GM12878 (cell line): ENCODE measurements at regions not wholly inside any gene's neighbourhood (a gene's known extent, or its start where the extent isn't known, plus 50 kb on each side); places are given as distances from the start of the nearest gene placed in this dataset.

ENCODE experiments used
- ASH2L ChIP-seq: fragments of 300-600, 200-600 bp; sonication (generic); IDR thresholded peaks from 2 replicates; pipeline ENCODE4 v1.6.1; 2017; ENCODE audit warnings: low read depth, mild to moderate bottlenecking, borderline replicate concordance
- CTCF ChIP-seq, 3 experiments: IDR thresholded peaks in 2 of 3; conservative IDR thresholded peaks in 1 of 3; 2 replicates each; pipeline ENCODE4 v1.5.1; 2011; ENCODE audit warnings: low read depth in 3 of 3, low read length in 3 of 3, mild to moderate bottlenecking in 3 of 3, control low read depth in 2 of 3, moderate library complexity in 2 of 3, inconsistent platforms in 1 of 3, mixed read lengths in 1 of 3; ENCODE audit not compliant: control insufficient read depth in 2 of 3, insufficient read depth in 1 of 3; ENCODE audit errors: extremely low read depth in 1 of 3
- FOXM1 ChIP-seq: IDR thresholded peaks from 2 replicates; pipeline ENCODE4 v1.6.1; 2012; ENCODE audit warnings: low read depth, mild to moderate bottlenecking, inconsistent platforms, low read length, moderate library complexity
- GABPA ChIP-seq: IDR thresholded peaks from 2 replicates; pipeline ENCODE4 v1.6.1; 2014; ENCODE audit warnings: antibody characterized with exemption, low read depth, mild to moderate bottlenecking, inconsistent platforms
- HDAC2 ChIP-seq: fragments of 200-600 bp; sonication (generic); IDR thresholded peaks from 2 replicates; pipeline ENCODE4 v1.6.1; 2017
- NRF1 ChIP-seq: conservative IDR thresholded peaks from 2 replicates; pipeline ENCODE4 v1.6.1; 2011; ENCODE audit warnings: mild to moderate bottlenecking, low read depth, low read length, improper control_type of control experiment
- POLR2A ChIP-seq: IDR thresholded peaks from 2 replicates; pipeline ENCODE4 v1.6.1; 2011; ENCODE audit warnings: low read depth, mild to moderate bottlenecking, low read length
- SREBF2 ChIP-seq: IDR thresholded peaks from 2 replicates; pipeline ENCODE4 v1.6.1; 2012; ENCODE audit warnings: mild to moderate bottlenecking, low read length
- TF ChIP-seq, protein P1 (sequence below): fragments of 450-650 bp; IDR thresholded peaks from 2 replicates; pipeline ENCODE4 v1.6.1; 2017; ENCODE audit warnings: borderline replicate concordance

GRCh38 chr2:220937245-220937644 lies 634.9 kb downstream of the EPHA4 start:
- TF ChIP-seq CTCF (IDR thresholded peaks at IDR 0.05 in 2 of 3, conservative IDR thresholded peaks at IDR 0.05 in 1 of 3; ENCODE audit: control insufficient read depth in 2 of 3, extremely low read depth in 1 of 3, insufficient read depth in 1 of 3, low read depth in 3 of 3, low read length in 3 of 3) (no peak), POLR2A (no peak), GABPA (no peak), SREBF2 (no peak), NRF1 (no peak), ASH2L (no peak), HDAC2 (no peak), FOXM1 (no peak)
- TF ChIP-seq, protein P1, sequence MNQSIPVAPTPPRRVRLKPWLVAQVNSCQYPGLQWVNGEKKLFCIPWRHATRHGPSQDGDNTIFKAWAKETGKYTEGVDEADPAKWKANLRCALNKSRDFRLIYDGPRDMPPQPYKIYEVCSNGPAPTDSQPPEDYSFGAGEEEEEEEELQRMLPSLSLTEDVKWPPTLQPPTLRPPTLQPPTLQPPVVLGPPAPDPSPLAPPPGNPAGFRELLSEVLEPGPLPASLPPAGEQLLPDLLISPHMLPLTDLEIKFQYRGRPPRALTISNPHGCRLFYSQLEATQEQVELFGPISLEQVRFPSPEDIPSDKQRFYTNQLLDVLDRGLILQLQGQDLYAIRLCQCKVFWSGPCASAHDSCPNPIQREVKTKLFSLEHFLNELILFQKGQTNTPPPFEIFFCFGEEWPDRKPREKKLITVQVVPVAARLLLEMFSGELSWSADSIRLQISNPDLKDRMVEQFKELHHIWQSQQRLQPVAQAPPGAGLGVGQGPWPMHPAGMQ = no peak
